ENCODE measurements at regions not wholly inside any gene's neighbourhood (a gene's known extent, or its start where the extent isn't known, plus 50 kb on each side); places are given as distances from the start of the nearest gene placed in this dataset.

- H3K9me3 ChIP-seq (replicated peaks in 1 of 3), result no peaks in the 10 kb centered on the region
- WGBS, 4 donors, result 62 to 86% (median 70%) methylated on average over 1 of the region's 1 CpG
- TF ChIP-seq, protein P1, sequence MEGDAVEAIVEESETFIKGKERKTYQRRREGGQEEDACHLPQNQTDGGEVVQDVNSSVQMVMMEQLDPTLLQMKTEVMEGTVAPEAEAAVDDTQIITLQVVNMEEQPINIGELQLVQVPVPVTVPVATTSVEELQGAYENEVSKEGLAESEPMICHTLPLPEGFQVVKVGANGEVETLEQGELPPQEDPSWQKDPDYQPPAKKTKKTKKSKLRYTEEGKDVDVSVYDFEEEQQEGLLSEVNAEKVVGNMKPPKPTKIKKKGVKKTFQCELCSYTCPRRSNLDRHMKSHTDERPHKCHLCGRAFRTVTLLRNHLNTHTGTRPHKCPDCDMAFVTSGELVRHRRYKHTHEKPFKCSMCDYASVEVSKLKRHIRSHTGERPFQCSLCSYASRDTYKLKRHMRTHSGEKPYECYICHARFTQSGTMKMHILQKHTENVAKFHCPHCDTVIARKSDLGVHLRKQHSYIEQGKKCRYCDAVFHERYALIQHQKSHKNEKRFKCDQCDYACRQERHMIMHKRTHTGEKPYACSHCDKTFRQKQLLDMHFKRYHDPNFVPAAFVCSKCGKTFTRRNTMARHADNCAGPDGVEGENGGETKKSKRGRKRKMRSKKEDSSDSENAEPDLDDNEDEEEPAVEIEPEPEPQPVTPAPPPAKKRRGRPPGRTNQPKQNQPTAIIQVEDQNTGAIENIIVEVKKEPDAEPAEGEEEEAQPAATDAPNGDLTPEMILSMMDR (IDR thresholded peaks at IDR 0.05), result no peak
- TF ChIP-seq POLR2A (IDR thresholded peaks at IDR 0.05), result no peak
- no peaks in the 10 kb centered on the region for H3K27me3 ChIP-seq
- intact Hi-C loops (cut with DNase I), result no loop called here
- no peaks in the 10 kb centered on the region for H3K36me3 ChIP-seq (replicated peaks in 1 of 2)
- no peaks in the 10 kb centered on the region for H3K4me1 ChIP-seq (replicated peaks in 1 of 2)
- H3K27ac ChIP-seq, result no peak overlapping the region
- no peak for DNase-seq
- H3K4me3 ChIP-seq, result no peak overlapping the region
These were observed 369.7 kb downstream of the LRRC70 start for GRCh38 chr5:62948301-62948700.

DNA sequence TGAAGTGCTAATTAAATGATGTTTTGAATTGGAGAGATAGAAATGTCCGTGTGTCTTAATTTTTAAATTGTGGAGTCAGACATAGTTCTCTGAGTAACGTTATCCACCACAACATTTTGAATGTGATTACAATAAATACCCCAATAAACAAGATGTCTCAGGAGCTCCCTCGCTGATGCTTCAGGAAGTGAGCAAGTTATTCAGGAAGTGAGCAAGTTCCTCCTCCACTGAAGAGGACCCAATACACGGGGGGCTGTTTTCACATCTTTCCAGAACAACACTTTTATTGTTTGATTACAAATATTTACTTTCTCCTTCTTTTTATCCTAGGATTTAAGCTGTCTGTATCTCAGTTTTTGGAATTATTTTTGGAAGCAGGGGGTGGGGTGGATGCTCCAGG, 363.8 kb downstream of the LRRC70 start:
- no peaks in the 10 kb centered on the region for H3K36me3 ChIP-seq (replicated peaks in 1 of 2)
- no peak overlapping the region for H3K4me3 ChIP-seq
- no peak for DNase-seq
- intact Hi-C loops (cut with DNase I), result no loop called here
- no peaks in the 10 kb centered on the region for H3K27me3 ChIP-seq
- 28 to 38% (median 36%) methylated on average over 4 of the region's 4 CpGs for WGBS, 4 donors
- H3K9me3 ChIP-seq (replicated peaks in 1 of 3), result no peaks in the 10 kb centered on the region
- H3K27ac ChIP-seq, result no peak overlapping the region
- no peaks in the 10 kb centered on the region for H3K4me1 ChIP-seq (replicated peaks in 1 of 2)
- no peak for TF ChIP-seq POLR2A (IDR thresholded peaks at IDR 0.05)
- TF ChIP-seq, protein P1 (IDR thresholded peaks at IDR 0.05), result no peak

DNA sequence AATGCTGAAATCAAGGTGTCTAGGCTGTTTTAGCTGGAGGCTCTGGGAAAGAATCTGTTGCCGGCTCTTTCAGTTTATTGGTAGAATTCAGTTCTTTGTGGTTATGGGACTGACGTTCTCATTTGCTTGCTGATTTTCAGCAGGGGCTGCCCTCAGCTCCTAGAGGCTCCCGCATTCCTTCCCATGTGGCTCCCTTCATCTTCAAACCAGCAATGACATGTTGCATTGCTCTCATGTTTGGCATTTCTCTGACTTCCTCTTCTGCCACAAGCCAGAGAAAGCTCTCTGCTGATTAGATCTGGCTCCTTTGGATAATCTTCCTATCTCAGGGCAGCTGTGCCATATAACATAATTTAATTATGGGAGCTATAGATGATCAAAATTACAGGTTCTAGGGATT, 360.3 kb downstream of the LRRC70 start:
- 65 to 77% (median 74%) methylated on average over 3 of the region's 3 CpGs for WGBS, 4 donors
- no peaks in the 10 kb centered on the region for H3K27me3 ChIP-seq
- intact Hi-C loops (cut with DNase I), result no loop called here
- H3K4me1 ChIP-seq (replicated peaks in 1 of 2), result no peaks in the 10 kb centered on the region
- peak overlapping the region in 1 of 5 donors; percentile 72 for H3K27ac ChIP-seq
- H3K9me3 ChIP-seq (replicated peaks in 1 of 3), result no peaks in the 10 kb centered on the region
- H3K4me3 ChIP-seq, result no peak overlapping the region
- DNase-seq, result no peak
- TF ChIP-seq, protein P1 (IDR thresholded peaks at IDR 0.05), result no peak
- TF ChIP-seq POLR2A (IDR thresholded peaks at IDR 0.05), result no peak
- no peaks in the 10 kb centered on the region for H3K36me3 ChIP-seq (replicated peaks in 1 of 2)

DNA sequence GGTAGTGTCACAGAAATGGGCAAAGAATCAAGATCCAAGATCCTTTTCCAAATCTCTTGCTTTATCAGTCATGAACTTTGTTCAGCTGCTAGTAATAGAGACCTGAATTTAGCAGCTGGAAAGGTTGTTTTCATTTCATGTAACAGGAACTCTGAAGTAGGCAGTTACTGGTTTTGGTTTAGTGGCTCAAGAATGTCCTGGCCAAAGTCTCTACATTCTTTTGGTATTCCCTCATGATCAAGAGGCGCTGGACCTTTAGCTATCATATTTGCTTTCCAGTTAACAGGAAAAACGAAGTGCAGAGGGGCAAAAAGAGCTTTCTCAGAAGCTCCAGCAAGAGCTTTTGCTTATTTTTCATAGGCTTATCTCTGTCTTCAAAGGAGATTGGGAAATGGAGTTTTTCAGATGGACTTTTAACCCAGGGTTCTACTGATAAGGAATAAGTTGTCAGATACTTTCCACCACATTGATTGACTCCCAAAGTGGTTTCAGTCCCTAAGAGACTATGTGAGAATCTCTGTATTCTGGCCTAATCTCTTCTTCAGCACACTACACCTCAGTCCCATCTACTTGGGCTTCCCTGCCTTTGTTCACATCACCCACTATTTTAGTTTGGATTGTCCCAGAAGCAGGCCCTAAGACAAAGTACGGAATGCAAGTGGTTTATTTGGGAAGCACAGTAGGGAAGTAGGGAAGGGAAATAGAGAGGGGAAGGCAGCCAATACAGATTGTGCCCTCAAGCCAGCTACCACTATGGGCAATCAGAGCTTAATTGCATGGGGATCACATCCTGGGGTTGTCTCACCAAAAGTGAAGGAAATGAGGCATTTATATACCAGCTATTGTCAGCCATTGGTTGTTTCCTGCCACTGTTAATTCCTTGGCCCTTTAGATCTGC, 359.3 kb downstream of the LRRC70 start:
- peak overlapping the region in 2 of 5 donors; percentile 21 to 72 for H3K27ac ChIP-seq
- H3K9me3 ChIP-seq (replicated peaks in 1 of 3), result no peaks in the 10 kb centered on the region
- H3K4me1 ChIP-seq (replicated peaks in 1 of 2), result no peaks in the 10 kb centered on the region
- WGBS, 4 donors, result 38 to 46% (median 41%) methylated on average over 3 of the region's 3 CpGs
- H3K4me3 ChIP-seq, result no peak overlapping the region
- intact Hi-C loops (cut with DNase I), result no loop called here
- no peaks in the 10 kb centered on the region for H3K36me3 ChIP-seq (replicated peaks in 1 of 2)
- no peaks in the 10 kb centered on the region for H3K27me3 ChIP-seq
- TF ChIP-seq, protein P1 (IDR thresholded peaks at IDR 0.05), result no peak
- TF ChIP-seq POLR2A (IDR thresholded peaks at IDR 0.05), result no peak
- DNase-seq, result no peak
